Breast epithelium (tissue), 4 donors: ENCODE measurements at regions not wholly inside any gene's neighbourhood (a gene's known extent, or its start where the extent isn't known, plus 50 kb on each side); places are given as distances from the start of the nearest gene placed in this dataset.
"Not testable (repeated sequence)": the region's sequence is repeated elsewhere in the genome, so short reads cannot be mapped to it uniquely, and the experiment has no call there.

Source experiments
- DNase-seq, 2 donors: peaks; one replicate each; pipeline ENCODE4 v3.0.0-alpha.2; 2019; ENCODE audit warnings: low spot score in 2 of 2
- H3K27ac ChIP-seq, 2 donors: fragments of 200-600 bp; sonication (generic) in 1 of 2; one replicate each; pipeline ENCODE4 v1.5.1; 2016 to 2019; ENCODE audit warnings: mild to moderate bottlenecking in 1 of 2
- H3K27me3 ChIP-seq, 2 donors: fragments of 200-600 bp; sonication (generic) in 1 of 2; one replicate each; pipeline versions ENCODE4 v1.5.1 to v1.6.0; 2017 to 2019; ENCODE audit warnings: control low read depth in 1 of 2, mild to moderate bottlenecking in 1 of 2
- H3K36me3 ChIP-seq: fragments of 200-600 bp; one replicate; pipeline ENCODE4 v1.5.1; 2019
- H3K4me1 ChIP-seq, 2 donors: fragments of 200-600 bp; sonication (generic); one replicate each; pipeline ENCODE4 v1.5.1; 2016 to 2019; ENCODE audit warnings: control low read depth in 1 of 2
- H3K4me3 ChIP-seq, 3 donors: fragments of 200-600 bp; sonication (generic); 1 replicate in 2 of 3; 2 replicates in 1 of 3; pipeline ENCODE4 v1.5.1; 2016 to 2019; ENCODE audit warnings: mild to moderate bottlenecking in 3 of 3, moderate library complexity in 2 of 3
- H3K9me3 ChIP-seq, 2 donors: fragments of 200-600 bp; sonication (generic) in 1 of 2; one replicate each; pipeline ENCODE4 v1.5.1; 2016 to 2019; ENCODE audit warnings: control low read depth in 1 of 2
- POLR2A ChIP-seq: fragments of 450-650 bp; IDR thresholded peaks from one replicate; pipeline ENCODE4 v1.6.1; 2016; ENCODE audit warnings: antibody characterized with exemption, mild to moderate bottlenecking, moderate library complexity
- POLR2AphosphoS5 ChIP-seq, 3 donors: sonication (generic); formaldehyde crosslinking; IDR thresholded peaks; one replicate each; pipeline ENCODE4 v1.6.1; 2017; ENCODE audit warnings: antibody characterized with exemption in 3 of 3
- intact Hi-C: fragments of 100-400 bp; cut with DNase I; formaldehyde crosslinking; loops from one replicate; pipeline ENCODE4 v1.15.1; 2023; ENCODE audit warnings: low total_unique reads
- TF ChIP-seq, protein P1 (sequence below), 3 donors: fragments of 450-650 bp; IDR thresholded peaks; one replicate each; pipeline ENCODE4 v1.5.1; 2016 to 2017; ENCODE audit warnings: antibody characterized with exemption in 3 of 3, mild to moderate bottlenecking in 3 of 3, moderate library complexity in 3 of 3

DNA sequence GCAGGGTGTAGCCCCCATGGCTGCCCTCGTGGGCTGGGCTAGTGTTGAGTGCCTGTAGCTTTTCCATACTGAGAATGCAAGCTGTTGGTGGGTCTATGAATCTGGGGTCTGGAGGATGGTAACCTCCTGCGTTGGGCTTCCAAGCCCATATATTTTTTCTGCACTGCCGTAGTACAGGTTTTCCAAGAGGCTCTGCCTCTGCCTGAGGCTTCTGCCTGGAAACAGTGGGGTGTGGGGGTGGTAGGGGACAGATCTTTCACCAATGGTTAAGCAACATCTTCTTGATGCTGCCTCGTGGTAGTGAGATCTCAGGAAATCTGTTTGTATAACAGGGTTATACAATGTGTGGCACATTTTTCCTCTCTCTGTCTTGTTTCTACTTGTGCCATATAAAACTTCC, 189.0 kb upstream of the ZNF519 start:
- H3K27ac ChIP-seq, H3K4me3 ChIP-seq, H3K9me3 ChIP-seq, H3K4me1 ChIP-seq, DNase-seq, H3K36me3 ChIP-seq, intact Hi-C loops, H3K27me3 ChIP-seq: not testable (repeated sequence)

DNA sequence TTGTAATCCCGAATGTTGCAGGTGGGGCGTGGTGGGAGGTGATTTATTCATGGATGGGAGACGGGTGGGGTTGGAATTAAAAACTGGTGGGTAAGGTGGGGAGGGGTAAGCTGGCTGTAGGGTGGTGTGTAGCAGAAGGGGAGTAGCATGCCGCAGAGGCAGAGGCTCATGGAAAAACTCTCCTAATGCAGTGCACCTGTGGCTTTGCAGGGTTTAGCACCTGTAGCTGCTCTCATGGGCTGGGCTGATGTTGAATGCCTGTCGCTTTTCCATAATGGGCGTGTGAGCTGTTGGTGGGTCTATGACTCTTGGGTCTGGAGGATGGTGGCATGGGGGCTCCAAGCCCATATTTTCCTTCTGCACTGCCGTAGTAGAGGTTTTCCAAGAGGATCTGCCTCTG, 169.0 kb upstream of the ZNF519 start:
- H3K4me1 ChIP-seq, intact Hi-C loops, H3K27me3 ChIP-seq, DNase-seq, H3K4me3 ChIP-seq, H3K27ac ChIP-seq, H3K36me3 ChIP-seq, H3K9me3 ChIP-seq: not testable (repeated sequence)

DNA sequence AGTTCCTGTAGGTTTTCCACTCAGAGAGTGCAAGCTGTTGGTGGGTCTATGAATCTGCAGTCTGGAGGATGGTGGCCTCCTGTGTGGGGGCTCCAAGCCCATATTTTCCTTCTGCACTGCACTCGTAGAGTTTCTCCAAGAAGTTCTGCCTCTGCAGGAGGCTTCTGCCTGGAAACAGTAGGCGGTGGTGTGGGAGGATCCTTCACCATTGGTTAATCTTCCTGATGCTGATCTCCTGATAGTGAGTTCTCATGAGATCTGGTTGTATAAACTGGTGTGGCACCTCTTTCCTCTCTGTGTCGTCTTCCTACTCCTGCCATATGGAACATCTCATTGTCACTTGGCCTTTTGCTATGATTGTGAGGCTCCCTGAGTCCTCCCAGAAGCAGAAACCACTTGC, 162.8 kb upstream of the ZNF519 start:
- H3K4me3 ChIP-seq, intact Hi-C loops, H3K27ac ChIP-seq, H3K27me3 ChIP-seq, H3K4me1 ChIP-seq, DNase-seq, H3K9me3 ChIP-seq, H3K36me3 ChIP-seq: not testable (repeated sequence)

DNA sequence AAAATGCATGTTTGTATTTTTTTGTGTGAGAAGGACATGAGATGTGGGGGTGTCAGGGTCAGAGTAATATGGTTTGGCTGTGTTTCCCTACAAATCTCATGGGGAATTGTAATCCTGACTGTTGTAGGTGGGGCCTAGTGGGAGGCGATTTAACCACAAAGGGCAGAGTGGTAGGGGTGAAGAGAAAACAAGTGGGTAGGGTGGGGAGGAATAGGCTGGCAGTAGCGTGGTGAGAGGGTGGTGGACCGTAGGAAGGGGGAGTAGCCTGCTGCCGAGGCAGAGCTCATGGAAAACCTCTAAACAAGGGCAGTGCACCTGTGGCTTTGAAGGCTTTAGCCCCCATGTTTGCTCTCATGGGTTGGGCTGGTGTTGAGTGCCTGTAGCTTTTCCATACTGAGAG, 152.8 kb upstream of the ZNF519 start:
- no peaks in the 10 kb centered on the region for H3K36me3 ChIP-seq
- no peak for TF ChIP-seq POLR2A
- no peak for TF ChIP-seq POLR2AphosphoS5 (IDR thresholded peaks at IDR 0.05)
- TF ChIP-seq, protein P1, sequence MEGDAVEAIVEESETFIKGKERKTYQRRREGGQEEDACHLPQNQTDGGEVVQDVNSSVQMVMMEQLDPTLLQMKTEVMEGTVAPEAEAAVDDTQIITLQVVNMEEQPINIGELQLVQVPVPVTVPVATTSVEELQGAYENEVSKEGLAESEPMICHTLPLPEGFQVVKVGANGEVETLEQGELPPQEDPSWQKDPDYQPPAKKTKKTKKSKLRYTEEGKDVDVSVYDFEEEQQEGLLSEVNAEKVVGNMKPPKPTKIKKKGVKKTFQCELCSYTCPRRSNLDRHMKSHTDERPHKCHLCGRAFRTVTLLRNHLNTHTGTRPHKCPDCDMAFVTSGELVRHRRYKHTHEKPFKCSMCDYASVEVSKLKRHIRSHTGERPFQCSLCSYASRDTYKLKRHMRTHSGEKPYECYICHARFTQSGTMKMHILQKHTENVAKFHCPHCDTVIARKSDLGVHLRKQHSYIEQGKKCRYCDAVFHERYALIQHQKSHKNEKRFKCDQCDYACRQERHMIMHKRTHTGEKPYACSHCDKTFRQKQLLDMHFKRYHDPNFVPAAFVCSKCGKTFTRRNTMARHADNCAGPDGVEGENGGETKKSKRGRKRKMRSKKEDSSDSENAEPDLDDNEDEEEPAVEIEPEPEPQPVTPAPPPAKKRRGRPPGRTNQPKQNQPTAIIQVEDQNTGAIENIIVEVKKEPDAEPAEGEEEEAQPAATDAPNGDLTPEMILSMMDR (IDR thresholded peaks at IDR 0.05): no peak
- no peaks in the 10 kb centered on the region for H3K4me1 ChIP-seq
- intact Hi-C loops: no loop called here
- no peak for DNase-seq
- no peak overlapping the region for H3K4me3 ChIP-seq
- no peak overlapping the region for H3K27ac ChIP-seq
- H3K27me3 ChIP-seq: no peaks in the 10 kb centered on the region
- H3K9me3 ChIP-seq: no peaks in the 10 kb centered on the region

DNA sequence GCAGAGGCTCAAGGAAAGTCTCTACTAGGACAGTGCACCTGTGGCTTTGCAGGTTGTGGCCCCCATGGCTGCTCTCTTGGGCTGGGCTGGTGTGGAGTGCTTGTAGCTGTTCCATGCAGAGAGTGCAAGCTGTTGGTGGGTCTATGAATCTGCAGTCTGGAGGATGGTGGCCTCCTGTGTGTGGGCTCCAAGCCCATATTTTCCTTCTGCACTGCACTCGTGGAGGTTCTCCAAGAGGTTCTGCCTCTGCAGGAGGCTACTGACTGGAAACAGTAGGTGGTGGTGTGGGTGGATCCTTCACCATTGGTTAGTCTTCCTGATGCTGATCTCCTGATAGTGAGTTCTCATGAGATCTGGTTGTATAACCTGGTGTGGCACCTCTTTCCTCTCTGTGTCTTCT, 143.2 kb upstream of the ZNF519 start:
- H3K27me3 ChIP-seq, H3K36me3 ChIP-seq, H3K9me3 ChIP-seq, H3K4me3 ChIP-seq, H3K27ac ChIP-seq, intact Hi-C loops, H3K4me1 ChIP-seq, DNase-seq: not testable (repeated sequence)

DNA sequence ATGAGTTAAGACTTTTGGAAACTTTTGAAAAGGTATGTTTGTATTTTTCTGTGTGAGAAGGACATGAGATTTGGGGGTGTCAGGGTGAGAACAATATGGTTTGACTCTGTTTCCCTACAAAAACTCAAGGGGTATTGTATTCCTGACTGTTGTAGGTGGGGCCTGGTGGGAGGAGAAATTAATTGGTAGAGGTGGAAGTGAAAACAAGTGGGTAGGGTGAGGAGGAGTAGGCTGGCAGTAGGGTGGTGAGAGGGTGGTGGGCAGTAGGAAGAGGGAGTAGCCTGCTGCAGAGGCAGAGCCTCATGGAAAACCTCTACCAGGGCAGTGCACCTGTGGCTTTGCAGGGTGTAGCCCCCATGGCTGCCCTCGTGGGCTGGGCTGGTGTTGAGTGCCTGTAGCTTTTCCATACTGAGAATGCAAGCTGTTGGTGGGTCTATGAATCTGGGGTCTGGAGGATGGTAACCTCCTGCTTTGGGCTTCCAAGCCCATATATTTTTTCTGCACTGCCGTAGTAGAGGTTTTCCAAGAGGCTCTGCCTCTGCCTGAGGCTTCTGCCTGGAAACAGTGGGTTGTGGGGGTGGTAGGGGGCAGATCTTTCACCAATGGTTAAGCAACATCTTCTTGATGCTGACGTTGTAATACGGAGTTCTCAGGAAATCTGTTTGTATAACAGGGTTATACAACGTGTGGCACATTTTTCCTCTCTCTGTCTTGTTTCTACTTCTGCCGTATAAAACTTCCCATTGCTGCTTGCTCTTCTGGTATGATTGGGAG, 133.6 kb upstream of the ZNF519 start:
- H3K36me3 ChIP-seq, DNase-seq, H3K4me3 ChIP-seq, H3K9me3 ChIP-seq, H3K4me1 ChIP-seq, intact Hi-C loops, H3K27ac ChIP-seq, H3K27me3 ChIP-seq: not testable (repeated sequence)

DNA sequence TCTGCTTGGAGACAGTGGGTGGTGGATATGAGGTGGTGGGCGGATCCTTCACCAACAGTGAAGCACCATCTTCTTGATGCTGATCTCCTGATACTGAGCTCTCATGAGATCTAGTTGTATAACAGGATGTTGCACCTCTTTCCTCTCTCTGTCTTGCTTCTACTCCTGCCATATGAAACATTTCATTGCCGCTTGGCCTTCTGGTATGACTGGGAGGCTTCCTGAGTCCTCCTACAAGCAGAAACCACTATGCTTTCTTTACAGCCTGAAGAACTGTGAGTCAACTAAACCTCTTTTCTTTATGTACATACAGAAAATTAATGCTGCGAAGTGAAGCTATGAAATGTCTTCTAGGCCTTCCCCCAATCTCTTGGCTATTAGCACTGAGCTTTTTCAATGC, 130.6 kb upstream of the ZNF519 start:
- H3K4me3 ChIP-seq, H3K27me3 ChIP-seq, H3K27ac ChIP-seq, H3K36me3 ChIP-seq, intact Hi-C loops, H3K4me1 ChIP-seq, DNase-seq, H3K9me3 ChIP-seq: not testable (repeated sequence)

DNA sequence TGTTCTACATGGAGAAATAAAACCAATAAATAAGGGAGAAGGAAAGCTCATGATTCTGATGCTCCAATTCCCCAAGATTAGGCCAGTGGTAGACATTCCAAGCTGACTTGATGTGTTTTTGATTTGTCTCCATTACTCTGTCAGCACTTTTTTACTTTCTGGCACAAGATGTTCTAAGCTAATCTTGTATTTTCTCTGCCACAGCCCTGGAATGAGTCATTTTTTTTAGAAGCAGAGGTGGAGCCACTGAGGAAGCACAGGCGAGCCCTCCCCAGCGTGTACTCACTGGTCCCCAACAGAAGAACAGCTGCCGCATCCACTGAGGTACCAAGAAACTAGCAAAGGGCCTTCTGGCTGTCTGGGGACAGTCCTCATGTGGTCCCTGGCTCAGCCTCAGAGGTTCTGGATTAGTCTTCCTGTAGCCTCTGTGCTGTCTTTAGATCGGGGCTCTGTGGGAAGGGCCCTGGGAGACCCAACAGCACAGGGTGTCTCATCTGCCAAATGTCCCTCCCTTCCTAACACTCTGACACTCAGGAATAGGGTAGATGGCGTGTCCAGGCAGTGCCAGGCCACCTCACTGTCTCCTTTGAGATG, 117.9 kb upstream of the ZNF519 start:
- H3K27me3 ChIP-seq, DNase-seq, H3K9me3 ChIP-seq, H3K4me3 ChIP-seq, H3K27ac ChIP-seq, H3K4me1 ChIP-seq, H3K36me3 ChIP-seq, intact Hi-C loops: not testable (repeated sequence)

DNA sequence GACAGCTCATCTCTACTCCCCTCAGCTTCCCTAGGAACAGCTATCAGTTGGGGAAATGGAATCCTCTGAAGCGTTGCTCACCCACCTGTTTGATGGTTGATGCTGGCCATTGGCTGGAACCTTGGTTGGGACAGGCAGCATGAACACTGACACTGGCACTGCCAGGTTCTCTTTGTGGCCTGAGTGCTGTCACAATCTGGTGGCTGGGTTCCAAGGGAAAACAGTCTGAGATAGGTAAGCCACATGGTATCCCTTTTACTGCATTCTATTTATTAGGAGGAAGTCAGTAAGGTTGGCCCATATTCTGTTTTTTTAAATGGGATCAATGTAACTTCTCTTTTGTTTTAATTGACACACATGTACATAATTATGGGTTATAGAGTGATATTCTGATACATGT, 107.0 kb upstream of the ZNF519 start:
- H3K27ac ChIP-seq, H3K9me3 ChIP-seq, DNase-seq, intact Hi-C loops, H3K4me3 ChIP-seq, H3K4me1 ChIP-seq, H3K27me3 ChIP-seq, H3K36me3 ChIP-seq: not testable (repeated sequence)

DNA sequence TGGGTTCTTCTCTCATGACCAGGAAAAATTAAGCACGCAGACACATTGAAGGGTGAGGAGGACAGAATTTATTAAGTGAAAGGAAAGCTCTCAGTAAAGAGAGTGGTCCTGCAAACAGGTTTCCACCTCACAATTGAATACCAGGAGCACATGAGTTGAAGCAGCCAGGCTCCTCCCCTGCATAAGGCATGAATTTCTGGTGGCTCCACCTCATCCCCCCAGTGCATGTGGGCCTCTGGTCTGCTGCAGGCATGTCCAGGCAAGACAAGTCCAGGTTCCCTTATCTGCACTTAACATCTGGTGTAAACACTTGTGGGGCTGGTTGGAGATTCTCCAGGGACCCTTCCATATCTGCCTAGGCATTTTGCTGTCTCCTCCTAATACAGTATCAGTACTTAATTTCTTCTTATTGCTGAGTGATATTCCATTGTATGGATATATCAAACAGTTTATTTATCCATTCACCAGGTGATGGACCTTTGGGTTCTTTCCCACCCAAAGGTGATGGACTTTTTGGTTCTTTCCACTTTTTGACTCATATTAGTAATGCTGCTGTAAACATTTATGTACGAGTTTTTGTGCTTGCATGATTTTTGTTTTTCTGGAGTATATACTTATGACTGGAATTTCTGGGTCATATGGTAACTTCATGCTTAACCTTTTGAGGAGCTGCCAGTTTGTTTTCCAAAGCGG, 104.3 kb upstream of the ZNF519 start:
- DNase-seq, intact Hi-C loops, H3K9me3 ChIP-seq, H3K27me3 ChIP-seq, H3K36me3 ChIP-seq, H3K4me1 ChIP-seq, H3K27ac ChIP-seq, H3K4me3 ChIP-seq: not testable (repeated sequence)

DNA sequence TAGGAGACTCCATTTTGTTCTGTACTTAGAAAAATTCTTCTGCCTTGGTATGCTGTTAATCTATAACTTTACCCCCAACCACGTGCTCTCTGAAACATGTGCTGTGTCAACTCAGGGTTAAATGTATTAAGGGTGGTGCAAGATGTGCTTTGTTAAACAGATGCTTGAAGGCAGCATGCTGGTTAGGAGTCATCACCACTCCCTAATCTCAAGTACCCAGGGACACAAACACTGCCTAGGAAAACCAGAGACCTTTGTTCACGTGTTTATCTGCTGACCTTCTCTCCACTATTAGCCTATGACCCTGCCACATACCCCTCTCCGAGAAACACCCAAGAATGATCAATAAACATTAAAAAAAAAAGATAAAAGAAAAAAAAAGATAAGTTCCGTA, 93.0 kb upstream of the ZNF519 start:
- intact Hi-C loops, DNase-seq, H3K4me1 ChIP-seq, H3K27ac ChIP-seq, H3K36me3 ChIP-seq, H3K27me3 ChIP-seq, H3K4me3 ChIP-seq: not testable (repeated sequence)
- H3K9me3 ChIP-seq: peaks cover 13 to 17% of the 10 kb centered on the region in 2 donors

DNA sequence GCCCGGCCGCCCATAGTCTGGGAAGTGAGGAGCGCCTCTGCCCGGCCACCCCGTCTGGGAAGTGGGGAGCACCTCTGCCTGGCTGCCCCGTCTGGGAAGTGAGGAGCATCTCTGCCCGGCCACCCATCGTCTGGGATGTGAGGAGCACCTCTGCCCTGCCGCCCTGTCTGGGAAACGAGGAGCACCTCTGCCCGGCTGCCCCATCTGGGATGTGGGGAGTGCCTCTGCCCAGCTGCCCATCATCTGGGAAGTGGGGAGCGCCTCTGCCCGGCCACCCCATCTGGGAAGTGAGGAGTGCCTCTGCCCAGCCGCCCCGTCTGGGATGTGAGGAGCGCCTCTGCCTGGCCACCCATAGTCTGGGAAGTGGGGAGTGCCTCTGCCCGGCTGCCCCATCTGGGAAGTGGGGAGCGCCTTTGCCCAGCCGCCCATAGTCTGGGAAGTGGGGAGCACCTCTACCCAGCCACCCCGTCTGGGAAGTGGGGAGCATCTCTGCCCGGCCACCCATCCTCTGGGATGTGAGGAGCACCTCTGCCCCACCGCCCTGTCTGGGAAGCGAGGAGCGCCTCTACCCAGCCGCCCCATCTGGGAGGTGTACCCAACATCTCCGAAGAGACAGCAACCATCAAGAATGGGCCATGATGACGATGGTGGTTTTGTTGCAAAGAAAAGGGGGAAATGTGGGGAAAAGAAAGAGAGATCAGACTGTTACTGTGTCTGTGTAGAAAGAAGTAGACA, 92.5 kb upstream of the ZNF519 start:
- DNase-seq, H3K27ac ChIP-seq, H3K27me3 ChIP-seq, H3K4me1 ChIP-seq, H3K4me3 ChIP-seq, H3K36me3 ChIP-seq, intact Hi-C loops: not testable (repeated sequence)
- peaks cover 13 to 17% of the 10 kb centered on the region in 2 donors for H3K9me3 ChIP-seq
